Keratinocyte (primary cell): ENCODE measurements at regions not wholly inside any gene's neighbourhood (a gene's known extent, or its start where the extent isn't known, plus 50 kb on each side); places are given as distances from the start of the nearest gene placed in this dataset.

Experiments used
- DNase-seq: peaks from one replicate; pipeline ENCODE4 v3.0.0-alpha.2; 2011; ENCODE audit warnings: low read depth, missing footprints, low spot score
- FAIRE-seq: peaks from 2 replicates; lab custom pipeline; 2011; peaks lifted over from hg19 to GRCh38; lab: Jason Lieb, UNC
- H2AFZ ChIP-seq: 2 replicates; pipeline ENCODE4 v1.6.0; 2012; ENCODE audit warnings: low read length, control low read depth, inconsistent platforms; ENCODE audit not compliant: control insufficient read depth
- H3K27ac ChIP-seq: 2 replicates; pipeline ENCODE4 v1.5.1; 2011; ENCODE audit warnings: low read length; ENCODE audit not compliant: control insufficient read depth, insufficient read depth
- H3K27me3 ChIP-seq: 3 replicates; pipeline ENCODE4 v1.6.0; 2011; ENCODE audit warnings: low read length; ENCODE audit not compliant: control insufficient read depth, insufficient read depth; ENCODE audit errors: extremely low read depth
- H3K36me3 ChIP-seq, 2 experiments: 2 replicates in 1 of 2; 3 replicates in 1 of 2; pipeline ENCODE4 v1.5.1; 2011; ENCODE audit warnings: low read length in 2 of 2, mild to moderate bottlenecking in 1 of 2; ENCODE audit not compliant: control insufficient read depth in 2 of 2, insufficient read depth in 2 of 2; ENCODE audit errors: extremely low read depth in 1 of 2
- H3K4me1 ChIP-seq: 3 replicates; pipeline ENCODE4 v1.5.1; 2011; ENCODE audit warnings: low read length; ENCODE audit not compliant: control insufficient read depth, insufficient read depth; ENCODE audit errors: extremely low read depth
- H3K4me2 ChIP-seq: 3 replicates; pipeline ENCODE4 v1.6.0; 2011; ENCODE audit warnings: low read depth, low read length; ENCODE audit not compliant: control insufficient read depth, insufficient read depth; ENCODE audit errors: extremely low read depth
- H3K4me3 ChIP-seq, 3 experiments: fragments of 200-600 bp in 1 of 3; sonication (generic) in 1 of 3; 2 replicates in 2 of 3; 3 replicates in 1 of 3; pipeline ENCODE4 v1.5.1; 2011 to 2016; ENCODE audit warnings: low read length in 3 of 3, mild to moderate bottlenecking in 3 of 3, control low read depth in 2 of 3, inconsistent platforms in 1 of 3, low read depth in 1 of 3, mixed read lengths in 1 of 3, mixed run types in 1 of 3, moderate library complexity in 1 of 3; ENCODE audit not compliant: control insufficient read depth in 2 of 3, insufficient read depth in 2 of 3; ENCODE audit errors: extremely low read depth in 1 of 3
- H3K79me2 ChIP-seq: 2 replicates; pipeline ENCODE4 v1.6.0; 2012; ENCODE audit warnings: low read length; ENCODE audit not compliant: control insufficient read depth, insufficient read depth
- H3K9ac ChIP-seq: 3 replicates; pipeline ENCODE4 v1.6.0; 2011; ENCODE audit warnings: low read length; ENCODE audit not compliant: control insufficient read depth, insufficient read depth; ENCODE audit errors: extremely low read depth
- H3K9me1 ChIP-seq: 3 replicates; pipeline ENCODE4 v1.6.0; 2011; ENCODE audit warnings: low read length; ENCODE audit not compliant: control insufficient read depth, insufficient read depth; ENCODE audit errors: extremely low read depth
- H3K9me3 ChIP-seq: 2 replicates; pipeline ENCODE4 v1.5.1; 2012; ENCODE audit warnings: low read depth, low read length; ENCODE audit not compliant: control insufficient read depth
- H4K20me1 ChIP-seq: 3 replicates; pipeline ENCODE4 v1.6.0; 2011; ENCODE audit warnings: low read length; ENCODE audit not compliant: control insufficient read depth, insufficient read depth; ENCODE audit errors: extremely low read depth
- CTCF ChIP-seq, 3 experiments: IDR thresholded peaks in 1 of 3; conservative IDR thresholded peaks in 1 of 3; optimal IDR thresholded peaks in 1 of 3; 2 replicates in 2 of 3; 3 replicates in 1 of 3; pipeline versions ENCODE3 to v1.5.1; 2011; ENCODE audit warnings: low read length in 3 of 3, mild to moderate bottlenecking in 3 of 3, moderate library complexity in 2 of 3, control low read depth in 1 of 3, inconsistent platforms in 1 of 3; ENCODE audit not compliant: insufficient read depth in 2 of 3; ENCODE audit errors: extremely low read depth in 1 of 3
- EZH2 ChIP-seq: IDR thresholded peaks from one replicate; pipeline ENCODE4 v1.6.1; 2012; ENCODE audit warnings: inconsistent platforms, mild to moderate bottlenecking, low read length, moderate library complexity
- dilution Hi-C: fragments of 300-500 bp; cut with MboI; formaldehyde crosslinking; loops from one replicate; pipeline ENCODE4 v1.7.0; 2020; ENCODE audit warnings: low sequenced_read_pairs; ENCODE audit not compliant: extremely low pct_ligation_motif_present

GRCh38 chr4:137647375-137647774 is 115.1 kb upstream of the PCDH18 start:
- dilution Hi-C loops, result no loop called here
- no peak overlapping the region for H2AFZ ChIP-seq
- H3K9me1 ChIP-seq, result no peaks in the 10 kb centered on the region
- FAIRE-seq (no peak), DNase-seq (no peak)
- no peaks in the 10 kb centered on the region for H3K79me2 ChIP-seq
- H3K27ac ChIP-seq, result no peak overlapping the region
- no peaks in the 10 kb centered on the region for H3K9me3 ChIP-seq
- H3K9ac ChIP-seq, result no peak overlapping the region
- H4K20me1 ChIP-seq, result no peaks in the 10 kb centered on the region
- H3K4me2 ChIP-seq, result no peak overlapping the region
- TF ChIP-seq CTCF (optimal IDR thresholded peaks at IDR 0.05 in 1 of 3, IDR thresholded peaks at IDR 0.05 in 1 of 3, conservative IDR thresholded peaks at IDR 0.05 in 1 of 3; ENCODE audit: extremely low read depth in 1 of 3, insufficient read depth in 2 of 3, low read length in 3 of 3), result no peak
- TF ChIP-seq EZH2, result no peak
- H3K27me3 ChIP-seq, result no peaks in the 10 kb centered on the region
- H3K36me3 ChIP-seq, result no peaks in the 10 kb centered on the region
- H3K4me1 ChIP-seq, result no peaks in the 10 kb centered on the region
- no peak overlapping the region for H3K4me3 ChIP-seq

- Histone ChIP-seq H3K79me2 (no peaks in the 10 kb centered on the region), H3K4me2 (no peak overlapping the region), H3K9me1 (no peaks in the 10 kb centered on the region), H3K27me3 (no peaks in the 10 kb centered on the region), H3K27ac (no peak overlapping the region), H3K9ac (no peak overlapping the region), H3K4me3 (no peak overlapping the region), H3K9me3 (no peaks in the 10 kb centered on the region), H3K4me1 (no peaks in the 10 kb centered on the region), H3K36me3 (no peaks in the 10 kb centered on the region), H2AFZ (no peak overlapping the region), H4K20me1 (no peaks in the 10 kb centered on the region)
- dilution Hi-C loops, result no loop called here
- DNase-seq (no peak), FAIRE-seq (no peak)
- TF ChIP-seq EZH2 (no peak), CTCF (optimal IDR thresholded peaks at IDR 0.05 in 1 of 3, IDR thresholded peaks at IDR 0.05 in 1 of 3, conservative IDR thresholded peaks at IDR 0.05 in 1 of 3; ENCODE audit: extremely low read depth in 1 of 3, insufficient read depth in 2 of 3, low read length in 3 of 3) (no peak)
These were observed 111.9 kb upstream of the PCDH18 start for GRCh38 chr4:137644201-137644600.
